A673 (cell line): ENCODE measurements at regions not wholly inside any gene's neighbourhood (a gene's known extent, or its start where the extent isn't known, plus 50 kb on each side); places are given as distances from the start of the nearest gene placed in this dataset.

Source experiments
- BruUV-seq: library from RNA; stranded (reverse); fragments of 400-500 nt; replicated peaks from 2 replicates; lab custom pipeline; 2021; lab: Mats Ljungman, UMichigan
- CTCF ChIA-PET: fragments of 300-600 bp; sonication (Branson Sonifier 250); formaldehyde crosslinking; loops from one replicate; lab custom pipeline; 2022; ENCODE audit warnings: antibody characterized with exemption; lab: Charles Lee
- POLR2A ChIA-PET: fragments of 300-600 bp; sonication (Branson Sonifier 250); formaldehyde crosslinking; loops from one replicate; lab custom pipeline; 2022; ENCODE audit warnings: antibody characterized with exemption; ENCODE audit not compliant: low non-redundant PET; lab: Charles Lee
- DNase-seq: peaks from one replicate; pipeline ENCODE4 v3.0.0-alpha.2; 2015; ENCODE audit warnings: low spot score
- H3K27ac ChIP-seq: fragments of 200-600 bp; sonication (generic); 2 replicates; pipeline ENCODE4 v1.5.1; 2016; ENCODE audit warnings: mixed run types, low read depth, mild to moderate bottlenecking, mixed read lengths, antibody characterized with exemption, low read length; ENCODE audit not compliant: poor library complexity, severe bottlenecking
- H3K27me3 ChIP-seq: fragments of 200-600 bp; sonication (generic); replicated peaks from 2 replicates; pipeline ENCODE4 v1.6.1; 2017; ENCODE audit warnings: mixed run types, low read depth, mild to moderate bottlenecking, mixed read lengths, antibody characterized with exemption, low read length; ENCODE audit not compliant: insufficient read depth, poor library complexity
- H3K36me3 ChIP-seq: fragments of 200-600 bp; sonication (generic); 2 replicates; pipeline ENCODE4 v1.6.1; 2016; ENCODE audit warnings: mixed run types, mild to moderate bottlenecking, mixed read lengths, antibody characterized with exemption, low read length; ENCODE audit not compliant: insufficient read depth, poor library complexity, severe bottlenecking
- H3K4me1 ChIP-seq: fragments of 200-600 bp; sonication (generic); 2 replicates; pipeline ENCODE4 v1.6.1; 2017; ENCODE audit warnings: mixed run types, mild to moderate bottlenecking, mixed read lengths, antibody characterized with exemption, low read length; ENCODE audit not compliant: insufficient read depth, poor library complexity, severe bottlenecking
- H3K4me3 ChIP-seq: fragments of 200-600 bp; sonication (generic); 2 replicates; pipeline ENCODE4 v1.5.1; 2016; ENCODE audit warnings: low read depth, mixed run types, mild to moderate bottlenecking, mixed read lengths, low read length; ENCODE audit not compliant: poor library complexity, severe bottlenecking
- H3K9me3 ChIP-seq: fragments of 200-600 bp; sonication (generic); 2 replicates; pipeline ENCODE4 v1.6.1; 2016; ENCODE audit warnings: mixed run types, low read depth, mild to moderate bottlenecking, mixed read lengths, antibody characterized with exemption, low read length; ENCODE audit not compliant: poor library complexity, severe bottlenecking
- EZH2 ChIP-seq: fragments of 200-600 bp; sonication (generic); IDR thresholded peaks from 2 replicates; pipeline ENCODE4 v1.6.1; 2017; ENCODE audit warnings: borderline replicate concordance, low read depth, mild to moderate bottlenecking, mixed read lengths, antibody characterized with exemption, low read length; ENCODE audit not compliant: poor library complexity, severe bottlenecking
- intact Hi-C: fragments of 100-400 bp; cut with micrococcal nuclease; formaldehyde crosslinking; loops from one replicate; pipeline ENCODE4 v1.10.0; 2022; ENCODE audit not compliant: unreplicated experiment
- TF ChIP-seq, protein P1 (sequence below): fragments of 300-800, 200-600 bp; sonication (generic); conservative IDR thresholded peaks from 2 replicates; pipeline ENCODE4 v1.5.1; 2017; ENCODE audit warnings: low read depth, mild to moderate bottlenecking, antibody characterized with exemption, low read length, moderate library complexity, mixed read lengths

DNA sequence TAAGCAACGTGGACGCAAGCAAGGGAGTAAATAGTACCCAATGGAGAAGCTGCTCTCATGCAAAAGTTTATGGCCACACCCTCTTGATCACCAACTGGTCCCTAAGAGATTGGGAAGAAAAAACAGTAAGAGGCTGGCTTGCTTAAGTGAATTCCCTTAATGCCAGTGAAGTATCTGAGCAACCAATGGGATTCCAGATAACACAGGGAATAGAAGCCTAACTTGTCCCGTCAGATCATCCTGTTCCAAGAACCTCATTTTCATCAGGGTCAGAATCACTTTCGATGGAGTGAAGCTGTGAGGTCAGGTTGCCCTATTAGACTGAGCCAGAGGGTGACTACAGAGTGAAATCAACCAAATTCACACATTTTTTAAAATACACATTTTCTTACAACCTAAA is 104.3 kb downstream of the CD47 start:
- H3K9me3 ChIP-seq, result no peaks in the 10 kb centered on the region
- H3K4me3 ChIP-seq, result no peak overlapping the region
- BruUV-seq, result no TSS peak
- H3K27me3 ChIP-seq, result no peaks in the 10 kb centered on the region
- ChIA-PET POLR2A (no interaction called here), CTCF (no interaction called here)
- intact Hi-C loops, result no loop called here
- no peak for DNase-seq
- H3K36me3 ChIP-seq, result no peaks in the 10 kb centered on the region
- TF ChIP-seq, protein P1, sequence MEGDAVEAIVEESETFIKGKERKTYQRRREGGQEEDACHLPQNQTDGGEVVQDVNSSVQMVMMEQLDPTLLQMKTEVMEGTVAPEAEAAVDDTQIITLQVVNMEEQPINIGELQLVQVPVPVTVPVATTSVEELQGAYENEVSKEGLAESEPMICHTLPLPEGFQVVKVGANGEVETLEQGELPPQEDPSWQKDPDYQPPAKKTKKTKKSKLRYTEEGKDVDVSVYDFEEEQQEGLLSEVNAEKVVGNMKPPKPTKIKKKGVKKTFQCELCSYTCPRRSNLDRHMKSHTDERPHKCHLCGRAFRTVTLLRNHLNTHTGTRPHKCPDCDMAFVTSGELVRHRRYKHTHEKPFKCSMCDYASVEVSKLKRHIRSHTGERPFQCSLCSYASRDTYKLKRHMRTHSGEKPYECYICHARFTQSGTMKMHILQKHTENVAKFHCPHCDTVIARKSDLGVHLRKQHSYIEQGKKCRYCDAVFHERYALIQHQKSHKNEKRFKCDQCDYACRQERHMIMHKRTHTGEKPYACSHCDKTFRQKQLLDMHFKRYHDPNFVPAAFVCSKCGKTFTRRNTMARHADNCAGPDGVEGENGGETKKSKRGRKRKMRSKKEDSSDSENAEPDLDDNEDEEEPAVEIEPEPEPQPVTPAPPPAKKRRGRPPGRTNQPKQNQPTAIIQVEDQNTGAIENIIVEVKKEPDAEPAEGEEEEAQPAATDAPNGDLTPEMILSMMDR, result no peak
- TF ChIP-seq EZH2, result no peak
- peaks cover 29% of the 10 kb centered on the region for H3K4me1 ChIP-seq
- no peak overlapping the region for H3K27ac ChIP-seq

DNA sequence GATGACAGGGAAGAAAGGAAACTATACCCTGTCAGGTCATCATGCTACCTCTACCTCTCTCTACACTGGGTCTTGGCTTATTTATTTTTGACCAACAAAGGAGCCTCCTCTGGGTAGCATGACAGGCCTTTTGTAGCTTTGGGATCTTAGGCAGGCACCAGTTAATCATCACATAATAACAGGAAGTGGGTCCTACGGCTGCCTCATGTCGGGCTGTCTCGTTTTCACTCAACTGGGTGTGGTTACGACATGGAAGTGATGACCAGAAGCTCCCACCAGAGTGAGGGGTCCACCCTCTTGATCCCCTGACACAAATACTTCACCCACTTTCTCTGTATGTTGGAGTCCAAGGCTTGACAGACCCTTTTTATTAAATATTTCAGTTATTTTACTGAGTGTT is 105.3 kb downstream of the CD47 start:
- no TSS peak for BruUV-seq
- no peak overlapping the region for H3K4me3 ChIP-seq
- no peaks in the 10 kb centered on the region for H3K27me3 ChIP-seq
- intact Hi-C loops, result no loop called here
- H3K27ac ChIP-seq, result no peak overlapping the region
- ChIA-PET CTCF (no interaction called here), POLR2A (no interaction called here)
- DNase-seq, result peak; percentile 29
- H3K4me1 ChIP-seq, result peaks cover 29% of the 10 kb centered on the region
- TF ChIP-seq, protein P1, result no peak
- no peak for TF ChIP-seq EZH2
- H3K9me3 ChIP-seq, result no peaks in the 10 kb centered on the region
- no peaks in the 10 kb centered on the region for H3K36me3 ChIP-seq

GRCh38 chr3:107983247-107983646 is 107.6 kb downstream of the CD47 start:
- H3K27me3 ChIP-seq, result no peaks in the 10 kb centered on the region
- no peak overlapping the region for H3K27ac ChIP-seq
- no peaks in the 10 kb centered on the region for H3K9me3 ChIP-seq
- no TSS peak for BruUV-seq
- ChIA-PET POLR2A (no interaction called here), CTCF (no interaction called here)
- no peak for DNase-seq
- no peak overlapping the region for H3K4me3 ChIP-seq
- H3K4me1 ChIP-seq, result peaks cover 24% of the 10 kb centered on the region
- H3K36me3 ChIP-seq, result no peaks in the 10 kb centered on the region
- TF ChIP-seq EZH2, result no peak
- TF ChIP-seq, protein P1, result 0 out of 2 replicates have a peak, but pooled peaks have one; percentile 12
- intact Hi-C loops, result no loop called here
